Endodermal cell (in vitro differentiated cells): ENCODE measurements at regions not wholly inside any gene's neighbourhood (a gene's known extent, or its start where the extent isn't known, plus 50 kb on each side); places are given as distances from the start of the nearest gene placed in this dataset.
"Not testable (repeated sequence)": the region's sequence is repeated elsewhere in the genome, so short reads cannot be mapped to it uniquely, and the experiment has no call there.

Experiments used
- DNase-seq: peaks from one replicate; pipeline ENCODE4 v3.0.0-alpha.2; 2017
- H3K27ac ChIP-seq: 2 replicates; pipeline ENCODE4 v1.5.1; 2013; ENCODE audit warnings: mild to moderate bottlenecking, low read depth, low read length, moderate library complexity
- H3K27me3 ChIP-seq: 2 replicates; pipeline ENCODE4 v1.6.1; 2013; ENCODE audit warnings: mild to moderate bottlenecking, low read length, moderate library complexity; ENCODE audit not compliant: insufficient read depth, control insufficient read depth, poor library complexity, severe bottlenecking
- H3K36me3 ChIP-seq: 2 replicates; pipeline ENCODE4 v1.7.0; 2013; ENCODE audit warnings: mild to moderate bottlenecking, low read length, moderate library complexity; ENCODE audit not compliant: control insufficient read depth, insufficient read depth
- H3K4me1 ChIP-seq: one replicate; pipeline ENCODE4 v1.7.0; 2013; ENCODE audit warnings: low read length; ENCODE audit not compliant: control insufficient read depth, insufficient read depth
- H3K4me3 ChIP-seq: 2 replicates; pipeline ENCODE4 v1.5.1; 2013; ENCODE audit warnings: mild to moderate bottlenecking, low read length, moderate library complexity
- H3K9ac ChIP-seq: 2 replicates; pipeline ENCODE4 v1.6.1; 2013; ENCODE audit warnings: mild to moderate bottlenecking, low read length, moderate library complexity; ENCODE audit not compliant: poor library complexity, severe bottlenecking; ENCODE audit errors: extremely low read depth
- H3K9me3 ChIP-seq: 2 replicates; pipeline ENCODE4 v1.6.1; 2013; ENCODE audit warnings: mild to moderate bottlenecking, low read length, moderate library complexity; ENCODE audit not compliant: control insufficient read depth
- H3K27ac Mint-ChIP-seq: 2 replicates; pipeline ENCODE4 v1.8.0; 2020; ENCODE audit warnings: mixed read lengths
- H3K27me3 Mint-ChIP-seq: 2 replicates; pipeline ENCODE4 v1.8.0; 2021; ENCODE audit warnings: mild to moderate bottlenecking, mixed read lengths; ENCODE audit not compliant: insufficient read depth
- H3K36me3 Mint-ChIP-seq: 2 replicates; pipeline ENCODE4 v1.8.0; 2020; ENCODE audit warnings: low read depth, mixed read lengths
- H3K4me1 Mint-ChIP-seq: 2 replicates; pipeline ENCODE4 v1.8.0; 2020; ENCODE audit warnings: mixed read lengths
- H3K4me3 Mint-ChIP-seq: 2 replicates; pipeline ENCODE4 v1.8.0; 2020; ENCODE audit warnings: mild to moderate bottlenecking, moderate library complexity, mixed read lengths
- H3K9me3 Mint-ChIP-seq: 2 replicates; pipeline ENCODE4 v1.8.0; 2020; ENCODE audit warnings: mild to moderate bottlenecking, mixed read lengths
- WGBS, 2 experiments: methylation state at CpG; one replicate each; pipeline versions ENCODE4 v1.1.5 to v1.1.7; 2013; ENCODE audit warnings: missing lambda C conversion rate in 2 of 2, mixed read lengths in 1 of 2; ENCODE audit not compliant: insufficient coverage in 1 of 2, insufficient read length in 1 of 2; 5-methylcytosine and 5-hydroxymethylcytosine counted together
- TF ChIP-seq, protein P1 (sequence below): fragments of 200-600 bp; sonication (generic); conservative IDR thresholded peaks from 2 replicates; pipeline ENCODE4 v1.5.0; 2021; ENCODE audit warnings: antibody characterized with exemption, mild to moderate bottlenecking

DNA sequence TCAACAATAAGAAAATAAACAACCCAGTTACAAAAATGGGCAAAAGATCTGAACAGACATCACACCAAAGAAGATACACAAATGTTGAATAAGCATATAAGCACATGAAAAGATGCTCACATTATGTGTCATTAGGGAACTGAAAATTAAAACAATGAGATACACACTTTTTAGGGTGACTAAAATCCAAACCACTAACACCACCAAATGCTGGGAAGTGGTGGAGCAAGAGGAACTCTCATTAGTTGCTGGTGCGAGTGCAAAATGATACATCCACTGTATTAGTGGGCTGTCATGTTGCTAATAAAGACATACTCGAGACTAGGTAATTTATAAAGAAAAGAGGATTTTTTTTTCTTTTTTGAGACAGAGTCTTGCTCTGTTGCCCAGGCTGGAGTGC is 329.1 kb downstream of the TMEM38B start:
- WGBS, 2 experiments = 90 to 94% methylated on average over 2 of the region's 2 CpGs
- Mint-ChIP-seq H3K4me3 (no peak overlapping the region), H3K4me1 (peaks cover 10% of the 10 kb centered on the region), H3K9me3 (no peaks in the 10 kb centered on the region), H3K27ac (no peak overlapping the region), H3K36me3 (no peaks in the 10 kb centered on the region), H3K27me3 (no peaks in the 10 kb centered on the region)
- TF ChIP-seq, protein P1, sequence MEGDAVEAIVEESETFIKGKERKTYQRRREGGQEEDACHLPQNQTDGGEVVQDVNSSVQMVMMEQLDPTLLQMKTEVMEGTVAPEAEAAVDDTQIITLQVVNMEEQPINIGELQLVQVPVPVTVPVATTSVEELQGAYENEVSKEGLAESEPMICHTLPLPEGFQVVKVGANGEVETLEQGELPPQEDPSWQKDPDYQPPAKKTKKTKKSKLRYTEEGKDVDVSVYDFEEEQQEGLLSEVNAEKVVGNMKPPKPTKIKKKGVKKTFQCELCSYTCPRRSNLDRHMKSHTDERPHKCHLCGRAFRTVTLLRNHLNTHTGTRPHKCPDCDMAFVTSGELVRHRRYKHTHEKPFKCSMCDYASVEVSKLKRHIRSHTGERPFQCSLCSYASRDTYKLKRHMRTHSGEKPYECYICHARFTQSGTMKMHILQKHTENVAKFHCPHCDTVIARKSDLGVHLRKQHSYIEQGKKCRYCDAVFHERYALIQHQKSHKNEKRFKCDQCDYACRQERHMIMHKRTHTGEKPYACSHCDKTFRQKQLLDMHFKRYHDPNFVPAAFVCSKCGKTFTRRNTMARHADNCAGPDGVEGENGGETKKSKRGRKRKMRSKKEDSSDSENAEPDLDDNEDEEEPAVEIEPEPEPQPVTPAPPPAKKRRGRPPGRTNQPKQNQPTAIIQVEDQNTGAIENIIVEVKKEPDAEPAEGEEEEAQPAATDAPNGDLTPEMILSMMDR = no peak
- Histone ChIP-seq H3K9me3 (no peaks in the 10 kb centered on the region), H3K27ac (no peak overlapping the region), H3K4me1 (no peaks in the 10 kb centered on the region), H3K36me3 (no peaks in the 10 kb centered on the region), H3K27me3 (no peaks in the 10 kb centered on the region), H3K9ac (no peak overlapping the region), H3K4me3 (no peak overlapping the region)
- DNase-seq = no peak

DNA sequence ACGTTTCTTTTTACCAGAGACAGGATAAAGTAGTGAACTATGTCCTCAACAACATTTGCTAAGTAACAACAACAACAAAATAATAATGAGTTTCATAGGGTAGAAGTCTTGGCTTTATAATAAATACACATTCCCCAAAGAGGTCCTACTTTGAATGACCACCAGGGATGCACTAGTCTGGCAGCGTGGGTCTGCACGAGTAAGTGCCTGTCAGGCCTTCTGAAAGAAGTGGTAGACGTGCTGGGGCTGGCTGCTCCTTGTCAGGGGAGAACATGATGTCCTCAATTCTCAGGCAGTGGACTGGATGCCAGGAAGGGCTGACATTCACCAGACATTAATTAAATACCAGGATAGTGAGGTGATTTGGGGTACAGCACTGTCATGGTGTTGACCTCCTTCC is 331.1 kb downstream of the TMEM38B start:
- Mint-ChIP-seq H3K27me3 (no peaks in the 10 kb centered on the region), H3K27ac (no peak overlapping the region), H3K4me1 (no peaks in the 10 kb centered on the region), H3K9me3 (peaks cover 12% of the 10 kb centered on the region), H3K4me3 (no peak overlapping the region), H3K36me3 (no peaks in the 10 kb centered on the region)
- H3K4me3 ChIP-seq = no peak overlapping the region
- no peak overlapping the region for H3K9ac ChIP-seq
- 82 to 84% methylated on average over 3 to 4 of the region's 4 CpGs for WGBS, 2 experiments
- peak; percentile 55 for DNase-seq
- H3K36me3 ChIP-seq = no peaks in the 10 kb centered on the region
- peaks cover 1% of the 10 kb centered on the region for H3K9me3 ChIP-seq
- H3K27ac ChIP-seq = no peak overlapping the region
- no peaks in the 10 kb centered on the region for H3K27me3 ChIP-seq
- H3K4me1 ChIP-seq = no peaks in the 10 kb centered on the region
- TF ChIP-seq, protein P1 = peak; percentile 71

DNA sequence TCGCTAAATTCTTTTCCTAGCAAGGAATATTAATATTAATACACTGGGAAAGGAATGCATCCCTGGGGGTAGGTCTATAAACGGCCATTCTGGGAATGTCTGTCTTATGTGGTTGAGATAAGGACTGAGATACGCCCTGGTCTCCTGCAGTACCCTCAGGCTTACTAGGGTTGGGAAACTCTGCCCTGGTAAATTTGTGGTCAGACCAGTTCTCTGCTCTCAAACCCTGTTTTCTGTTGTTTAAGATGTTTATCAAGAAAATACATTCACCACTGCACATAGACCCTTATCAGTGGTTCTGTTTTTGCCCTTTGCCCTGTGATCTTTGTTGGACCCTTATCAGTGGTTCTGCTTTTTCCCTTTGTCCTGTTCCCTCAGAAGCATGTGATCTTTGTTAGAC is 335.8 kb downstream of the TMEM38B start:
- DNase-seq, H3K27ac ChIP-seq, H3K4me3 Mint-ChIP-seq, H3K36me3 ChIP-seq, H3K4me1 Mint-ChIP-seq, H3K27ac Mint-ChIP-seq, H3K27me3 ChIP-seq, H3K9ac ChIP-seq, H3K4me1 ChIP-seq, H3K27me3 Mint-ChIP-seq, H3K4me3 ChIP-seq, H3K36me3 Mint-ChIP-seq, H3K9me3 ChIP-seq: not testable (repeated sequence)
- peaks cover 22% of the 10 kb centered on the region for H3K9me3 Mint-ChIP-seq
- 83 to 97% methylated on average over 1 to 3 of the region's 3 CpGs for WGBS, 2 experiments

DNA sequence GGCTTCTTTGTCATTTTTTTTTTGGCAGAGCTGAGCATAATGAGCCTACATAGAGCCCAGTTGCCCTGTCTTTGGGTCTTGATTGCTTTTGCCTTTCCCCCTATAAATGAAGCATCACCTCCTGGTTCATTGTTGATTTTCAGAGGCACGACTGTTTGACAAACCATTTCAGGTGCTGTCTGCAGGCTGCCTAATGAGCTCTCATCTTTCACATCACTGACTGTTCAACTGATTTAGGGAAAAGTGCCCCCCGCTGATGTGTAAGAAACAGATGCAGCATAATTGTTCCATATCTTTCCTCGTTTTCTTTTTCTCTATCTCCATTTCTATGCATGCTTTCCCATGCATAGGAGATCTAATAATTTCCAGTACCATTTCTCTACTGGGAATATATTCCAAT is 338.6 kb downstream of the TMEM38B start:
- 77 to 89% methylated on average over 3 of the region's 3 CpGs for WGBS, 2 experiments
- Histone ChIP-seq H3K9me3 (peaks cover 7% of the 10 kb centered on the region), H3K36me3 (no peaks in the 10 kb centered on the region), H3K4me3 (no peak overlapping the region), H3K27me3 (no peaks in the 10 kb centered on the region), H3K27ac (no peak overlapping the region), H3K9ac (no peak overlapping the region), H3K4me1 (no peaks in the 10 kb centered on the region)
- Mint-ChIP-seq H3K27me3 (no peaks in the 10 kb centered on the region), H3K4me3 (no peak overlapping the region), H3K27ac (no peak overlapping the region), H3K9me3 (peaks cover 22% of the 10 kb centered on the region), H3K4me1 (peaks cover 1% of the 10 kb centered on the region), H3K36me3 (no peaks in the 10 kb centered on the region)
- TF ChIP-seq, protein P1 = no peak
- no peak for DNase-seq
